Chondrocyte (in vitro differentiated cells): ENCODE measurements at regions not wholly inside any gene's neighbourhood (a gene's known extent, or its start where the extent isn't known, plus 50 kb on each side); places are given as distances from the start of the nearest gene placed in this dataset.

Experiments
- DNase-seq: peaks from one replicate; pipeline ENCODE4 v3.0.0; 2021; ENCODE audit warnings: mixed read lengths, low spot score
- H3K27ac Mint-ChIP-seq: one replicate; pipeline ENCODE4 v1.8.0; 2021; ENCODE audit warnings: mild to moderate bottlenecking, moderate library complexity, mixed read lengths; ENCODE audit not compliant: unreplicated experiment
- H3K27me3 Mint-ChIP-seq: 2 replicates; pipeline ENCODE4 v1.8.0; 2021; ENCODE audit warnings: low read depth, mixed read lengths
- H3K36me3 Mint-ChIP-seq: 2 replicates; pipeline ENCODE4 v1.8.0; 2021; ENCODE audit warnings: low read depth, mixed read lengths
- H3K4me1 Mint-ChIP-seq: 2 replicates; pipeline ENCODE4 v1.8.0; 2021; ENCODE audit warnings: low read depth, mild to moderate bottlenecking, mixed read lengths
- H3K4me3 Mint-ChIP-seq: one replicate; pipeline ENCODE4 v1.8.0; 2021; ENCODE audit warnings: mild to moderate bottlenecking, moderate library complexity, mixed read lengths; ENCODE audit not compliant: unreplicated experiment
- H3K9me3 Mint-ChIP-seq: 2 replicates; pipeline ENCODE4 v1.8.0; 2021; ENCODE audit warnings: low read depth, mixed read lengths
- CTCF ChIP-seq: fragments of 200-600 bp; sonication (generic); IDR thresholded peaks from 2 replicates; pipeline ENCODE4 v1.5.0; 2021; ENCODE audit warnings: antibody characterized with exemption, mild to moderate bottlenecking, moderate library complexity

GRCh38 chr21:15494481-15494880, 235.3 kb upstream of the USP25 start:
- Mint-ChIP-seq H3K27ac (no peak overlapping the region), H3K36me3 (no peaks in the 10 kb centered on the region), H3K4me1 (no peaks in the 10 kb centered on the region)

GRCh38 chr21:15495965-15496364, 233.8 kb upstream of the USP25 start:
- no peak overlapping the region for H3K4me3 Mint-ChIP-seq

More at GRCh38 chr21:15494481-15494880, 235.3 kb upstream of the USP25 start:
- no peaks in the 10 kb centered on the region for H3K27me3 Mint-ChIP-seq
- H3K4me3 Mint-ChIP-seq, result no peak overlapping the region
- no peak for TF ChIP-seq CTCF
- no peaks in the 10 kb centered on the region for H3K9me3 Mint-ChIP-seq
- no peak for DNase-seq

GRCh38 chr21:15496911-15497310, 232.9 kb upstream of the USP25 start:
- Mint-ChIP-seq H3K9me3 (no peaks in the 10 kb centered on the region), H3K27ac (no peak overlapping the region), H3K27me3 (no peaks in the 10 kb centered on the region), H3K36me3 (no peaks in the 10 kb centered on the region), H3K4me1 (peaks cover 4% of the 10 kb centered on the region), H3K4me3 (no peak overlapping the region)
- no peak for TF ChIP-seq CTCF
- no peak for DNase-seq

More at GRCh38 chr21:15495965-15496364, 233.8 kb upstream of the USP25 start:
- no peak for TF ChIP-seq CTCF
- H3K9me3 Mint-ChIP-seq, result no peaks in the 10 kb centered on the region
- H3K27ac Mint-ChIP-seq, result no peak overlapping the region
- DNase-seq, result no peak
- peaks cover 3% of the 10 kb centered on the region for H3K4me1 Mint-ChIP-seq
- H3K36me3 Mint-ChIP-seq, result no peaks in the 10 kb centered on the region
- H3K27me3 Mint-ChIP-seq, result no peaks in the 10 kb centered on the region

- no peaks in the 10 kb centered on the region for H3K9me3 Mint-ChIP-seq
- peaks cover 4% of the 10 kb centered on the region for H3K4me1 Mint-ChIP-seq
- no peaks in the 10 kb centered on the region for H3K36me3 Mint-ChIP-seq
- TF ChIP-seq CTCF, result no peak
- no peak overlapping the region for H3K27ac Mint-ChIP-seq
- no peak for DNase-seq
- H3K4me3 Mint-ChIP-seq, result no peak overlapping the region
- peaks cover 3% of the 10 kb centered on the region for H3K27me3 Mint-ChIP-seq
Measured at GRCh38 chr21:15498455-15498854, 231.3 kb upstream of the USP25 start.

GRCh38 chr21:15506086-15506485, 223.7 kb upstream of the USP25 start:
- H3K27ac Mint-ChIP-seq, result no peak overlapping the region
- H3K36me3 Mint-ChIP-seq, result no peaks in the 10 kb centered on the region
- DNase-seq, result no peak
- H3K27me3 Mint-ChIP-seq, result peaks cover 6% of the 10 kb centered on the region
- H3K9me3 Mint-ChIP-seq, result no peaks in the 10 kb centered on the region
- H3K4me3 Mint-ChIP-seq, result no peak overlapping the region
- no peak for TF ChIP-seq CTCF
- H3K4me1 Mint-ChIP-seq, result no peaks in the 10 kb centered on the region
